ENCODE measurements at regions not wholly inside any gene's neighbourhood (a gene's known extent, or its start where the extent isn't known, plus 50 kb on each side); places are given as distances from the start of the nearest gene placed in this dataset.
A peak's percentile ranks its signal among the peaks of the same experiment; 100 is the strongest.
"Not testable (repeated sequence)": the region's sequence is repeated elsewhere in the genome, so short reads cannot be mapped to it uniquely, and the experiment has no call there.

- no peak overlapping the region for H3K4me3 ChIP-seq (ENCODE audit: low read depth, low read length)
- no peak for TF ChIP-seq CTCF (IDR thresholded peaks at IDR 0.05; ENCODE audit: insufficient read depth, low read depth, low read length)
- DNase-seq (ENCODE audit: low read depth): no peak
Measured at GRCh38 chr6:27611451-27611850, 138.5 kb upstream of the ZNF184 start.

- peak; percentile 87 for TF ChIP-seq CTCF (IDR thresholded peaks at IDR 0.05; ENCODE audit: insufficient read depth, low read depth, low read length)
- H3K4me3 ChIP-seq (ENCODE audit: low read depth, low read length): no peak overlapping the region
- peak; percentile 62 for DNase-seq (ENCODE audit: low read depth)
Measured at GRCh38 chr6:27608916-27609883, 136.3 kb upstream of the ZNF184 start.

GRCh38 chr6:27605401-27606342, 132.8 kb upstream of the ZNF184 start:
- peak overlapping the region; percentile 61 for H3K4me3 ChIP-seq (ENCODE audit: low read depth, low read length)
- DNase-seq (ENCODE audit: low read depth): peak; percentile 61
- no peak for TF ChIP-seq CTCF (IDR thresholded peaks at IDR 0.05; ENCODE audit: insufficient read depth, low read depth, low read length)

GRCh38 chr6:27604986-27605385, 132.1 kb upstream of the ZNF184 start:
- peak overlapping the region; percentile 61 for H3K4me3 ChIP-seq (ENCODE audit: low read depth, low read length)
- no peak for DNase-seq (ENCODE audit: low read depth)
- no peak for TF ChIP-seq CTCF (IDR thresholded peaks at IDR 0.05; ENCODE audit: insufficient read depth, low read depth, low read length)

GRCh38 chr6:27601668-27602254, 128.9 kb upstream of the ZNF184 start:
- peak overlapping the region; percentile 54 for H3K4me3 ChIP-seq (ENCODE audit: low read depth, low read length)
- peak; percentile 20 for DNase-seq (ENCODE audit: low read depth)
- no peak for TF ChIP-seq CTCF (IDR thresholded peaks at IDR 0.05; ENCODE audit: insufficient read depth, low read depth, low read length)

GRCh38 chr6:27599859-27600532, 127.1 kb upstream of the ZNF184 start:
- H3K4me3 ChIP-seq (ENCODE audit: low read depth, low read length): no peak overlapping the region
- no peak for TF ChIP-seq CTCF (IDR thresholded peaks at IDR 0.05; ENCODE audit: insufficient read depth, low read depth, low read length)
- no peak for DNase-seq (ENCODE audit: low read depth)

GRCh38 chr6:27597031-27597567, 124.2 kb upstream of the ZNF184 start:
- DNase-seq (ENCODE audit: low read depth); H3K4me3 ChIP-seq (ENCODE audit: low read depth, low read length): not testable (repeated sequence)

All from fibroblast of villous mesenchyme (primary cell).